Brain microvascular endothelial cell (primary cell): ENCODE measurements at regions not wholly inside any gene's neighbourhood (a gene's known extent, or its start where the extent isn't known, plus 50 kb on each side); places are given as distances from the start of the nearest gene placed in this dataset.

Experiments used
- DNase-seq: peaks from one replicate; pipeline ENCODE4 v3.0.0-alpha.2; 2020
- H3K27ac ChIP-seq: fragments of 250-450 bp; sonication (Bioruptor Pico); 2 replicates; pipeline ENCODE4 v1.5.1; 2020; ENCODE audit warnings: mild to moderate bottlenecking, moderate library complexity
- H3K27me3 ChIP-seq: fragments of 250-450 bp; sonication (Bioruptor Pico); replicated peaks from 2 replicates; pipeline ENCODE4 v1.5.1; 2020; ENCODE audit warnings: mild to moderate bottlenecking
- H3K36me3 ChIP-seq: fragments of 250-450 bp; sonication (Bioruptor Pico); replicated peaks from 2 replicates; pipeline ENCODE4 v1.5.1; 2020; ENCODE audit warnings: mild to moderate bottlenecking
- H3K4me3 ChIP-seq: 2 replicates; pipeline ENCODE4 v1.5.1; 2011; ENCODE audit warnings: low read depth, mild to moderate bottlenecking, control low read depth, low read length, moderate library complexity
- in situ Hi-C: cut with HindIII; loops from 2 replicates; pipeline ENCODE4 v1.10.0; 2017; ENCODE audit warnings: low sequenced_read_pairs, low pct_ligation_motif_present
- TF ChIP-seq, protein P1 (sequence below): IDR thresholded peaks from 2 replicates; pipeline ENCODE4 v1.5.1; 2011; ENCODE audit warnings: low read depth, mild to moderate bottlenecking, moderate library complexity, low read length, control low read depth, inconsistent platforms; ENCODE audit errors: missing control alignments

DNA sequence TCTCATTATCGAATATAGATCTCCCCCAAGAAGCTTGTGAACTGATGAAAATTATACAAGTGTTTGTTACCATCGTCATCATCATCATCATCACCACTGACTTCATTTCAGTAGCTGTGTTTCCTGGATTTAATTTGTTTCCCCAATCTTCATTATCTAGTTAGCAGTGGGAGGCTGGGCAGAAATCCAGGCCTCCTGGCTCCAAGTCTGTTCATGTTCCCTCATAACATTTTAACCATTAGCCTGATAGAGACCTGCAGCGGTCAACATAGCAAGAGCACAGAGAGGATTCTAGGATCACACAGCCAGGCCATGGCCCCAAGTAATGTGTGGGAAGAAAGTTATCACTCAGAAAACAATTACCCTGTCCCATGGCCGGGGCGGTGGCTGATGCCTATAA is 526.2 kb upstream of the CDH11 start:
- in situ Hi-C loops: no loop called here
- H3K27me3 ChIP-seq: no peaks in the 10 kb centered on the region
- no peak overlapping the region for H3K27ac ChIP-seq
- H3K36me3 ChIP-seq: no peaks in the 10 kb centered on the region
- TF ChIP-seq, protein P1, sequence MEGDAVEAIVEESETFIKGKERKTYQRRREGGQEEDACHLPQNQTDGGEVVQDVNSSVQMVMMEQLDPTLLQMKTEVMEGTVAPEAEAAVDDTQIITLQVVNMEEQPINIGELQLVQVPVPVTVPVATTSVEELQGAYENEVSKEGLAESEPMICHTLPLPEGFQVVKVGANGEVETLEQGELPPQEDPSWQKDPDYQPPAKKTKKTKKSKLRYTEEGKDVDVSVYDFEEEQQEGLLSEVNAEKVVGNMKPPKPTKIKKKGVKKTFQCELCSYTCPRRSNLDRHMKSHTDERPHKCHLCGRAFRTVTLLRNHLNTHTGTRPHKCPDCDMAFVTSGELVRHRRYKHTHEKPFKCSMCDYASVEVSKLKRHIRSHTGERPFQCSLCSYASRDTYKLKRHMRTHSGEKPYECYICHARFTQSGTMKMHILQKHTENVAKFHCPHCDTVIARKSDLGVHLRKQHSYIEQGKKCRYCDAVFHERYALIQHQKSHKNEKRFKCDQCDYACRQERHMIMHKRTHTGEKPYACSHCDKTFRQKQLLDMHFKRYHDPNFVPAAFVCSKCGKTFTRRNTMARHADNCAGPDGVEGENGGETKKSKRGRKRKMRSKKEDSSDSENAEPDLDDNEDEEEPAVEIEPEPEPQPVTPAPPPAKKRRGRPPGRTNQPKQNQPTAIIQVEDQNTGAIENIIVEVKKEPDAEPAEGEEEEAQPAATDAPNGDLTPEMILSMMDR: no peak
- no peak overlapping the region for H3K4me3 ChIP-seq
- DNase-seq: no peak

DNA sequence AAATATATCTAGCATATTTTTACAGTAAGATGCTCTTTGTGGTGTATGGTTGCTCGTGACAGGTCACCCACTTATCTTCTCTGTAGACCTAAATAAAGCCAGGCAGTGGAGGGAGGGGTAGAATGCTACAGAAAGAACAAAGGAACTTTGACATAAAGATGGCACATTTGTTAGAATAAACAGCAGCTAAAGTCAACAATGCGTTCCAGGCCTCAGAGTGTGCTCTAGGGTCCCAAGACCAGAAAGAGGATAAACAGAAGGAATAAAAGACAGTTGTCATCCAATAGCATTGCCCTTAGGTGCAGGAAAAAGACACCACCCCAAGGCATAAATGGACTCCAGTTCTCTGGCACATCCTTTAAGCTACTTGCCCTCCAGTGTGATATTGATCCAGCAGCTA is 523.0 kb upstream of the CDH11 start:
- H3K4me3 ChIP-seq: no peak overlapping the region
- in situ Hi-C loops: no loop called here
- DNase-seq: no peak
- no peak overlapping the region for H3K27ac ChIP-seq
- TF ChIP-seq, protein P1: no peak
- no peaks in the 10 kb centered on the region for H3K27me3 ChIP-seq
- H3K36me3 ChIP-seq: no peaks in the 10 kb centered on the region

DNA sequence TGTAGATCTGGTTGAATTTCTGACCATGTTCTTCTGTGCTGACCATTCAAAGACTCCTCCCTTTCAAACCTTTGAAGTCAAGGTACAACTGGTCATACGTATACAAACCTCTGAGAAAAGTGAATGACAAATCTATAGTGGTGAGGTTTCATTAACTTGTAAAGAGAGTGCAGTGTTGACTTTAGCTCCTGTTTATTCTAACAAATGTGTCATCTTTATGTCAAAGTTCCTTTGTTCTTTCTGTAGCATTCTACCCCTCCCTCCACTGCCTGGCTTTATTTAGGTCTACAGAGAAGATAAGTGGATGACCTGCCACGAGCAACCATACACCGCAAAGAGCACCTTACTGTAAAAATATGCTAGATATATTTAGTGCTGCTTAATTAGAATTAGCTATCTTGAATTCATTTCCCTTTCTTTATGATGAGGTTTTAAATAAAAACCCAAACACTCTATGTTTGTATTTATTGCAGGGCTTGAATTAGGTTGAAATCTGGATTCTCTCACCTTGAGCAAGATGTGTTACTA is 520.0 kb upstream of the CDH11 start:
- H3K27ac ChIP-seq: no peak overlapping the region
- no peak for DNase-seq
- H3K4me3 ChIP-seq: no peak overlapping the region
- TF ChIP-seq, protein P1: no peak
- in situ Hi-C loops: no loop called here
- H3K27me3 ChIP-seq: no peaks in the 10 kb centered on the region
- H3K36me3 ChIP-seq: no peaks in the 10 kb centered on the region

DNA sequence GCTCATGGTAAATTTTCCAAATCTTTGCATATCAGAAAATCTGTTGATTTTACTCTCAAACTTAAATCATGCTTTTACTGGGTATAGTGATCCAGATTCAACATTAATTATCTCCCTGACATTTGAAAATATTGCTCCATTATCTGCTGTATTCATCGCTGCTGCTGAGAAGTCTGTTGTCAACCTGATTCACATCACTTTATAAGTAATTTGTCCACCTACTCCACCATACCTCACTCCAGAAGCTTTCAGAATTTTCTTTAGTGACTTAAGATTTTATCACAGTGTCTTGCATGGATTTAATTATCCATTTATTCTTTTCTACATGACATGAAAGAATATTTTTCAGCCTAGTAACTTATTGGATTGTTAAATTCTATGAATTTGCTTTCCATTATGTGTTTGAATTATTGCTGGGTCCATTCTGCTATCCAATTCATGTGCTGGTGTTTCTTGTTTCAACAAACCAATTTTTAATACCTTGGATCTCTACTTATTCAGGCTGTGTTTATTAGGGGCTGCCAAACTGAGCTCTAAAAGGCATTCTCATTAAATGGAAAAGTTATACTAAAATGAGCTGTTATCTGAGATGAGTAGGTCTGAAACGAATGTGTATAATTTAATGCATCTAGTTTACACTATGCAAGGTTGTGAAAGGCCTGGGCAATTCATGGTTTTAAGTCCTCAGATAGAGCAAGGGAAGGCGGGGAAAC is 519.3 kb upstream of the CDH11 start:
- DNase-seq: no peak
- no peak overlapping the region for H3K27ac ChIP-seq
- no peaks in the 10 kb centered on the region for H3K27me3 ChIP-seq
- H3K4me3 ChIP-seq: no peak overlapping the region
- TF ChIP-seq, protein P1: no peak
- in situ Hi-C loops: no loop called here
- no peaks in the 10 kb centered on the region for H3K36me3 ChIP-seq

DNA sequence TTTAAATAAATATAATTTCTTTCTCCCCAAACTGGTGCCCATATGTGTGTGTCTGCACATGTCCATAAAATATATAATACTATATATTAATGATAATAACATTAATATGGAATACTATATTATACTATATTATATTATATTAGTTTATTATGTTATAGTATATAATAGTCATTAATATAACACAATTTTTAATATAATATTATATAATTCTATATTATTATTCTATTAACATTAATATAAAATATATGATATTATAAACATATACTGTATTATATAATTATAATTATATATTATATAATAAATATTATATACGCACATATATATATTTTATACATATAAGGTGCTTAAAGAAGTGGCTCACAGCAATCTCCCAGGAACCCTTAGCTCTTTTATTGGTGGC is 513.0 kb upstream of the CDH11 start:
- no peak overlapping the region for H3K27ac ChIP-seq
- in situ Hi-C loops: no loop called here
- TF ChIP-seq, protein P1: no peak
- no peak overlapping the region for H3K4me3 ChIP-seq
- no peak for DNase-seq
- no peaks in the 10 kb centered on the region for H3K27me3 ChIP-seq
- H3K36me3 ChIP-seq: no peaks in the 10 kb centered on the region

DNA sequence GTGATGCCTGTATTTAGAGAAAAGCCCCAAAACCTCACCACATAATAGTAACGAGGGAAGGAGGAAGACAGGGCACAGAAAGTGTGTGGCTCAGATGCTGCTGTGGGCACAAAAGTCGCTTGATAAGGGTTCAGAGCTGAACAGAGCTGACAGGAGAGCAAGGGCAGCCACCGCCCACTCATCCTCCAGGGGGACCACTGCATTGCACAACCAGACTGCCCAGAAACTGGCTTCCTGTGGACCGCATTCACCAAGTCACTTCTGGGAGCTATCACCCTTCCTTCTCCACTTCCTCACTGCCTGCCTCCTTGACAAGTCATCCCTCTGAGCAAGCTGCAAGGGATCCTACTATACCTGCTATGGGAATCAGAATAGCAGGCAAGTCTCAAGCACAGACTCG is 512.4 kb upstream of the CDH11 start:
- TF ChIP-seq, protein P1: no peak
- H3K4me3 ChIP-seq: no peak overlapping the region
- no peak overlapping the region for H3K27ac ChIP-seq
- no peaks in the 10 kb centered on the region for H3K27me3 ChIP-seq
- in situ Hi-C loops: no loop called here
- H3K36me3 ChIP-seq: no peaks in the 10 kb centered on the region
- no peak for DNase-seq
